ENCODE measurements at regions not wholly inside any gene's neighbourhood (a gene's known extent, or its start where the extent isn't known, plus 50 kb on each side); places are given as distances from the start of the nearest gene placed in this dataset.

DNA sequence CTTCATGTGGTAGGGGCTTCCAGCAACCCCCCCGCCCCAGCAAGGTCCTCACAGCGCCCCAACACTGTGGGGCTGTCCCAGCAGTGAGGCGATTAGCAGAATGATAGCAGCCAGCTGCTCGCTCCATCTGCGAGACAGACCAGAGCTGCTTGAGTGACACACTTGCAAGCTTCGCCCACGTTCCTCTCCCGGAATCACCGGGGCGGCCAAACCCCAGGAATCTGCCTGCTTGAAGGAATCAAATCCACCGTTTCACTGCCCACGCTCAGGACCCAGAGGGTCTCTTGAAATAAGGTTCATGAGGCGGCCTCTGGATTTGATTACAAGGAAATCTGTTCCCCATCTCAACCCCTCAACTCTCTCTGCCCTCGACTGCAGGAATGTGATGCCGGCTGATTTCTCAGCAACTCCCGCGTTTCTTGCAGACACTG lies 356.0 kb downstream of the C16orf95 start:
- TF ChIP-seq, protein P1, sequence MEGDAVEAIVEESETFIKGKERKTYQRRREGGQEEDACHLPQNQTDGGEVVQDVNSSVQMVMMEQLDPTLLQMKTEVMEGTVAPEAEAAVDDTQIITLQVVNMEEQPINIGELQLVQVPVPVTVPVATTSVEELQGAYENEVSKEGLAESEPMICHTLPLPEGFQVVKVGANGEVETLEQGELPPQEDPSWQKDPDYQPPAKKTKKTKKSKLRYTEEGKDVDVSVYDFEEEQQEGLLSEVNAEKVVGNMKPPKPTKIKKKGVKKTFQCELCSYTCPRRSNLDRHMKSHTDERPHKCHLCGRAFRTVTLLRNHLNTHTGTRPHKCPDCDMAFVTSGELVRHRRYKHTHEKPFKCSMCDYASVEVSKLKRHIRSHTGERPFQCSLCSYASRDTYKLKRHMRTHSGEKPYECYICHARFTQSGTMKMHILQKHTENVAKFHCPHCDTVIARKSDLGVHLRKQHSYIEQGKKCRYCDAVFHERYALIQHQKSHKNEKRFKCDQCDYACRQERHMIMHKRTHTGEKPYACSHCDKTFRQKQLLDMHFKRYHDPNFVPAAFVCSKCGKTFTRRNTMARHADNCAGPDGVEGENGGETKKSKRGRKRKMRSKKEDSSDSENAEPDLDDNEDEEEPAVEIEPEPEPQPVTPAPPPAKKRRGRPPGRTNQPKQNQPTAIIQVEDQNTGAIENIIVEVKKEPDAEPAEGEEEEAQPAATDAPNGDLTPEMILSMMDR (IDR thresholded peaks at IDR 0.05; ENCODE audit: low read length), result no peak
- TF ChIP-seq EZH2 (optimal IDR thresholded peaks at IDR 0.05; ENCODE audit: low read depth, low read length), result no peak
- no peak for TF ChIP-seq EZH2phosphoT487 (IDR thresholded peaks at IDR 0.05; ENCODE audit: low read length)
